SK-N-SH treated with all-trans-retinoic acid at 6 μM for 48 hours (cell line): ENCODE measurements at regions not wholly inside any gene's neighbourhood (a gene's known extent, or its start where the extent isn't known, plus 50 kb on each side); places are given as distances from the start of the nearest gene placed in this dataset.

Experiments
- ESRRG ChIP-seq: fragments of 250-450 bp; sonication (Bioruptor Pico); IDR thresholded peaks from 2 replicates; pipeline ENCODE4 v1.6.1; 2021; ENCODE audit warnings: mild to moderate bottlenecking
- GLIS3 ChIP-seq: fragments of 250-450 bp; sonication (Bioruptor Pico); IDR thresholded peaks from 2 replicates; pipeline ENCODE4 v1.5.0; 2020; ENCODE audit warnings: mild to moderate bottlenecking, moderate library complexity
- OSR1 ChIP-seq: fragments of 250-450 bp; sonication (Bioruptor Pico); IDR thresholded peaks from 2 replicates; pipeline ENCODE4 v1.8.0; 2022; ENCODE audit warnings: moderate library complexity, mild to moderate bottlenecking, inconsistent platforms
- PPARA ChIP-seq: fragments of 250-450 bp; sonication (Bioruptor Pico); IDR thresholded peaks from 2 replicates; pipeline ENCODE4 v1.5.0; 2020; ENCODE audit warnings: mild to moderate bottlenecking, borderline replicate concordance
- RARB ChIP-seq: fragments of 250-450 bp; sonication (Bioruptor Pico); IDR thresholded peaks from 2 replicates; pipeline ENCODE4 v1.8.0; 2021; ENCODE audit warnings: mild to moderate bottlenecking, moderate library complexity
- TCF4 ChIP-seq: fragments of 250-450 bp; sonication (Bioruptor Pico); IDR thresholded peaks from 2 replicates; pipeline ENCODE4 v1.8.0; 2021; ENCODE audit warnings: mild to moderate bottlenecking, moderate library complexity, borderline replicate concordance
- ZFP3 ChIP-seq: fragments of 250-450 bp; sonication (Bioruptor Pico); IDR thresholded peaks from 2 replicates; pipeline ENCODE4 v1.5.0; 2020; ENCODE audit warnings: mild to moderate bottlenecking, moderate library complexity
- ZFP30 ChIP-seq: fragments of 450-650 bp; formaldehyde crosslinking; IDR thresholded peaks from 2 replicates; pipeline ENCODE4 v1.5.0; 2022; ENCODE audit warnings: mild to moderate bottlenecking, moderate library complexity
- ZNF565 ChIP-seq: fragments of 450-650 bp; formaldehyde crosslinking; conservative IDR thresholded peaks from 2 replicates; pipeline ENCODE4 v1.5.0; 2020; ENCODE audit warnings: low read depth, mild to moderate bottlenecking, moderate library complexity
- ZNF70 ChIP-seq: fragments of 450-650 bp; formaldehyde crosslinking; IDR thresholded peaks from 2 replicates; pipeline ENCODE4 v1.5.0; 2020; ENCODE audit warnings: mild to moderate bottlenecking, moderate library complexity
- ZNF8 ChIP-seq: fragments of 450-650 bp; formaldehyde crosslinking; IDR thresholded peaks from 2 replicates; pipeline ENCODE4 v1.5.0; 2020; ENCODE audit warnings: mild to moderate bottlenecking, moderate library complexity
- TF ChIP-seq, protein P1 (sequence below): fragments of 250-450 bp; sonication (Bioruptor Pico); IDR thresholded peaks from 2 replicates; pipeline ENCODE4 v1.5.1; 2020; ENCODE audit warnings: low read depth, mild to moderate bottlenecking, moderate library complexity

GRCh38 chr1:80755944-80756343, 1044.8 kb upstream of the ADGRL2 start:
- no peak for TF ChIP-seq OSR1 (CRISPR knock-in tag)
- no peak for TF ChIP-seq ZFP3 (CRISPR knock-in tag)
- TF ChIP-seq ZNF565, result no peak
- no peak for TF ChIP-seq ZFP30
- no peak for TF ChIP-seq GLIS3 (CRISPR knock-in tag)
- no peak for TF ChIP-seq TCF4 (CRISPR knock-in tag)
- no peak for TF ChIP-seq RARB
- TF ChIP-seq ZNF8 (CRISPR knock-in tag), result no peak
- no peak for TF ChIP-seq ESRRG (CRISPR knock-in tag)
- TF ChIP-seq ZNF70 (CRISPR knock-in tag), result no peak
- no peak for TF ChIP-seq PPARA
- TF ChIP-seq, protein P1, sequence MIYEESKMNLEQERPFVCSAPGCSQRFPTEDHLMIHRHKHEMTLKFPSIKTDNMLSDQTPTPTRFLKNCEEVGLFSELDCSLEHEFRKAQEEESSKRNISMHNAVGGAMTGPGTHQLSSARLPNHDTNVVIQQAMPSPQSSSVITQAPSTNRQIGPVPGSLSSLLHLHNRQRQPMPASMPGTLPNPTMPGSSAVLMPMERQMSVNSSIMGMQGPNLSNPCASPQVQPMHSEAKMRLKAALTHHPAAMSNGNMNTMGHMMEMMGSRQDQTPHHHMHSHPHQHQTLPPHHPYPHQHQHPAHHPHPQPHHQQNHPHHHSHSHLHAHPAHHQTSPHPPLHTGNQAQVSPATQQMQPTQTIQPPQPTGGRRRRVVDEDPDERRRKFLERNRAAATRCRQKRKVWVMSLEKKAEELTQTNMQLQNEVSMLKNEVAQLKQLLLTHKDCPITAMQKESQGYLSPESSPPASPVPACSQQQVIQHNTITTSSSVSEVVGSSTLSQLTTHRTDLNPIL (CRISPR knock-in tag), result no peak
